Stromal cell of bone marrow (primary cell): ENCODE measurements at regions not wholly inside any gene's neighbourhood (a gene's known extent, or its start where the extent isn't known, plus 50 kb on each side); places are given as distances from the start of the nearest gene placed in this dataset.
"Not testable (repeated sequence)": the region's sequence is repeated elsewhere in the genome, so short reads cannot be mapped to it uniquely, and the experiment has no call there.

ENCODE experiments used
- DNase-seq: peaks from one replicate; pipeline ENCODE4 v3.0.0-alpha.2; 2012; ENCODE audit warnings: low read depth

DNA sequence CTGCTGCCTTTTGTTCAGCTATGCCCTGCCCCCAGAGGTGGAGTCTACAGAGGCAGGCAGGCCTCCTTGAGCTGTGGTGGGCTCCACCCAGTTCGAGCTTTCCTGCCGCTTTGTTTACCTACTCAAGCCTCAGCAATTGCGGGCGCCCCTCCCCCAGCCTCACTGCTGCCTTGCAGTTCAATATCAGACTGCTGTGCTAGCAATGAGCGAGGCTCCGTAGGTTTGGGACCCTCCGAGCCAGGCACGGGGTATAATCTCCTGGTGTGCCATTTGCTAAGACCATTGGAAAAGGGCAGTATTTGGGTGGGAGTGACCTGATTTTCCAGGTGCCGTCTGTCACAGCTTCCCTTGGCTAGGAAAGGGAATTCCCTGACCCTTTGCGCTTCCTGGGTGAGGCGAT lies 51.9 kb downstream of the DIPK2A start:
- DNase-seq, result not testable (repeated sequence)

DNA sequence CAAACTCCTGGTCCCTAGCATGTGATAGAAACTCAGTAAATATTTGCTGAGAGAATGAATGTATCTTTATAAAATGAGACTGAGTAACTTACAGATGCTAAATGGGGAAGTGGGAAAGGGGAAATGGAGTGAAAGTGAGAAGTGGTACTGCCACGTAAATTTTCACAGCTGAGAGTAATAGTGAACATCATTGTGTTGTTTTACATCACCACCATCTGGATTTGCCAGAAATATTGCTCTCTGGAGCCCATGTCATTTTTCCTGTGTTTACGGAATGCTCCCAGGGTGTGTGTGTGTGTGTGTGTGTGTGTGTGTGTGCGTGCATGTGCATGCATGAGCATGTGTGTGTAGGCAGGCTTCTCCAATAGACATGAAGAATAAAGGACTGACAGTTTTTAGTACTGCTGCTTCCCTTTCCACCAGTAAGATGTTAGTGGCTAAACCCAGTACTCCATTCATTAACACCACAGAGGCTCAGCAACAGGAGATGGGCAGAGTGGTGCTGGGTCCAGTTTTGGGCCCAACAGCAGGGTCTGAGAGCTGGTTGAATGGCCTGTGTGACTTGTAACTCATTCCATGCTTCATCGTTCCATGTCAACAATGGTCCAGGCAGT lies 57.3 kb downstream of the DIPK2A start:
- no peak for DNase-seq

DNA sequence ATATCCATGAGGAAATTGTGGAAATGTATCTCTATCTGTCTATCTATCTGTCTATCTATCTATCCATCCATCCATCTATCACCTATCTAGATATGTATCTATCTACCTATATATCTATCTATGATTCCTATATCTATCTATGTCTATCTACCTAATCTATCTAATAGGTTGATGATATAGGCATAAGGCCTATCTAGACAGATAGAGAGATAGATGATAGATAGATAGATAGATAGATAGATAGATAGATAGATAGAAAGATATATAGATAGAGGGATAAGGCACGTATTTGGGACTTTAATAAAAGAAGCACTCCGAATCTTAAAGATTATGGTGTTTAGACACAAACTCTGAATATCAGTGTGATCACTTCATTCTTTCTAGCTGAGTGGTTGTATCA lies 58.1 kb downstream of the DIPK2A start:
- no peak for DNase-seq

DNA sequence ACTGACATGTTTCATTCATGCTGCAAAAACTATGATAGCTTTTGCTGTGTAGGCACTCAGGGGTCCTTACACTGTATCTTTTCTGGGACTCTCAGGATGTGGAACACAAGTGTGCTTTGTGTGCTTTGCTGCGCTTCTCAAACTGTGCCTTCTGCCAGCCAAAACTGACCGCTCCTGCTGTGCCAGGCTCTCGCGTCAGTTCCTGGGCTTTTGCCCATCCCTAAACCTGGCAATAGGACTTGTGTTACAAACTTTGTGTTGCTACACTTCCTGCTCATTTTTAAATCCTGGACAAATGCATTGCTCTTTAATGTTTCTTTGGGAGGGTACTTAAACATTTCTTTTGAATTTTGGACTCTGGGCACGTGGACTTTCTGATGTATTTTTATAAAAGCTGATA lies 60.3 kb downstream of the DIPK2A start:
- peak; percentile 47 for DNase-seq

DNA sequence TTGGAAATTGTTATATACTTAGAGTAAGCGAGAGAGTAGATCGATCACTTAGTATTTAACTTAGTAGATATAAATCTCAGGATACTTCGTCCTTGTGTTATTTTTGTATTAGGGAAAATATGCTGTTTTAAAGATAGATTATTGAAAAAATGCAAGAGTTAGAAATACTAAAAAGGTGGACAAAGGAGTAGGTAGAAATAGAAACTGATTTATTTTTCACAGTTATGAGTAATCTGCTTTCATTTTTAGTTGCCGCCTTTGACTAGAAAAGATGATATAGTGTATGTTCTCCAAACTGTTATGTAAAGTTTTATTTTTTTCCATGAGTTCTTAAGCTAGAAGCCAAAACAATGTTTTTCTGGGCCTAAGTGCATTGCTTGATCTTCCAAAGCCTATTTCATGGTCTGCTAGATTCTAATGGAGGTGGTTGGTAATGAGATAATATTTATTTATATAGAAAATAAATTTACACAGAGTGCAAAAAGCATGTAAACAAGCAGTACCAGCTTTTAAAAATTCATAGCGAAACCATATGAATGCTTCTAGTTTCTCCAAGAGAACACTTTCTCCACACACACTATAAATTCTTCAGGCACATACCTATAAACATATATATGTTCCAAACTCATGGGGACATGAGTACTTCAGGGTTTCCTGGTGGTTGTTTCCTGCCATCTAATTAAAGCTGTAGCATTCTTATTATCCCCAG lies 61.1 kb downstream of the DIPK2A start:
- DNase-seq, result no peak

DNA sequence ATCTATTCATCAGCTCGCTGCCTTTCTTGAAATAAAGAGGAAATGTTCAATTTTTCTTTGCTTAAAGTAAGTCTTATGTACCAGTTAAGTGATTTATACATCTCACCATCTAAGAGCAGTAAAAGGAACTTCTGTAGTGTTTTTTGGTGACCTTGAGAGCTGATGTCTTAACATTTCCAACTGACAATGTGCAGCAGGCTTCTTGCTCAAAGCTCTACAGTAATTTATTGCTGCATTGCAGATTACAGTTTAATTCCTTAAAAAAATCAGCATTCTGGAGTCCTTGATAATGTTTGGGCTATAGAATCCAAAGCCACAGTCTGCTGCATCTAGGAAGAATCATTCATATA lies 61.6 kb downstream of the DIPK2A start:
- no peak for DNase-seq

DNA sequence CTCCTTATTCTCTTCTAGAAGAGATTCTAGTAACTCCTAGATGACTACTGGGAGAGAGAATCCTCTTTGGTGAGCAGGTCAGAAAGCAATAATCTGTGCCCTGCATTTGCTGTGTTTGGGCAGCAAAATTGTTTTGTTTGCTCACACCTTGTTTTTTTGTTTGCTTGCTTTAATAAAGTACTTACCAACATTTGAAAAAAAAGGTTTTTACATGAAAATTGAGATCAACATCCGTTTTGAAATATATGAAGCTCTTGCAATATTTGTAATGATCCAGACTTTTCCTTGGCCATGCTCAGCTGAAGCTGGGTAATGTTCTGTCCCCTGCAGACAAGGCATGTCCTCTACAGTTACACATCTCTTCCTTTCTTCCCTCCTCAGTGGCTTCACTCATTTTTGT lies 62.2 kb downstream of the DIPK2A start:
- DNase-seq, result no peak

DNA sequence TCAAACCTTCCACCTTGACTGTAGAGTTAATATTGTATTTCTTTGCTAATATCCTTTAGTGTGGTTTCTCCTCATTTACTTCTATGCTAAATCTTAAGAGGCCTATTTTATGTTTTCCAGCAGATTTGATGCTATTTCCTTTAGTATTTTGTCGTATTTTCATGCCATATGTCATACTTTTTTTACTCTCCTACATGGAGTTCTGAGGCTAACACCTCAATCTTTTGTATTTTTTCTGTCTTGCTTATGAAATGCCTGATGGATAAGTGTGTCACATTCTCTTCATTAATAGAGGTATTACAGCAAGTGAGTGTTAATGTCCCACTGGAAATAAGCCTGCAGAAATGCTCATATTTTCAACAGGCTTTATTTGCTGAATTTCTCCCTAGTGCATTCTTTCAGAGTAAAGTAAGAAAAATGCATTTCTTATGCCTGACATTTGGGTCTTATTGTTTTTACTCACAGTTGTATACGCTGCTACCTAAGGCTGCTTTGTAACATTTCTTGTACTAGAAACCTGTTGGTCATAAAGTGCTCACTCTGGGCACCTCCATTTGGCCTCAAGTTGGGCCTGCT lies 63.2 kb downstream of the DIPK2A start:
- no peak for DNase-seq

DNA sequence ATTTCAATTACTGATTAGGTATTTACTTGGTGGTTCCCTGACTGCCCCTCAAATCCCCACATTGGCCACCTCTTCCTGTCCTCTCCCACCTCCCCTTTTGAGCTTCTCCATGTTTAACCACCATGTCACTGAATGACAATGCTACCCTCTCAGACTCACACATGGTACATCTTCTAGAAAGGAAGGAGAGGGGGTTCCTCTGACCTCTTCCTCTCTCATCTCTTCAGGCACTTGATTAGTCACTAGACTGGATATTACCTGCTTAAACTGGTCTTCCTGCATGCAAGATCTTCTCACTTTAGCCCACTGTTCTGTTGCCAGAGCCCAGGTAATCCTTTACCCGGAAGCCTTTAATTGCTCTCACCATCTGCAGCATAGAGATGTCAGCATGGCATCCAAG lies 64.9 kb downstream of the DIPK2A start:
- no peak for DNase-seq

DNA sequence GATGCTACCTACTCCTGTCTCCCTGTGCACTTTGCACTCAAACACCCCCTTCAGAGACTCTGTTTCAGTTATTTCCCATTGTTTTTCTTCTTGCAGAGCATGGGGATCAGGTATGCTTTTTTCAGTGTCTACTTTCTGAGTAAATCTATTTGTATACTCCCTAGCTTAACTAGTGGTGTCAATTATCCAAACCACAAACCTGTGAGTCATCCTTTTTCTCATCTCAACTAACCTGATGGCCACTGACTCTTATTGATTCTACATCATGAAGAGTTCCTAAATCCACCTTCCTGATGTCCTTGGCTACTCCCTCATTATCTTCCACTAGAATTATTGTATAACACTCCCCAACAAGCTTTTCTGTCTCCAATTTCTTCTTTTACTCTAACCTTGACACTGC lies 68.0 kb downstream of the DIPK2A start:
- no peak for DNase-seq

DNA sequence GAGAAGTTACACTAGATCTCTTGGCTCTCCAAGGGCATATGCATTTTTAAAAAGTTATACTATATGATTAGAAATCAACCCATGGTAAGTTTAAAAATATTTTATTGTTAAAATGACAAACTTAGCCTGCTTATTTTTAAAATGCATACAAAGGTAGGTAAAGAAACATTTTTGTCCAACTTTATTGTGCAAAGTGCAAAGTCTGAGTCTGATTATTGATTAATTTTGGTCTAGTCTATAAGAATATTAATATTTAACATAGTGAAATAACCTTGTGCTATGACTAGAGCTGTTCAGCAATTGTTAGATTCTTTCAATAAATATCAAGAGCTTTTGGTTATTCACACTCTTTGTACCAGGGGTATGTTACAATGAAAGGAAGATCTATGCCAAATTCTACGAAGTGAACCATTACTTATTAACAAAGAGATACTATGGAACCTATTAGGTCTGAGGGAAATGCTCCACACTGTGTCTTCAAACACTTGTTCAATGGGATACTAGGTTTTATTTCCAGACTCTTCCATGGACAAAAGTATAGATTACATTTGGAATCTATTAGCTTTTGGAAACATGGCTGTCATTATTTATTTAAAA lies 70.4 kb downstream of the DIPK2A start:
- DNase-seq, result no peak

DNA sequence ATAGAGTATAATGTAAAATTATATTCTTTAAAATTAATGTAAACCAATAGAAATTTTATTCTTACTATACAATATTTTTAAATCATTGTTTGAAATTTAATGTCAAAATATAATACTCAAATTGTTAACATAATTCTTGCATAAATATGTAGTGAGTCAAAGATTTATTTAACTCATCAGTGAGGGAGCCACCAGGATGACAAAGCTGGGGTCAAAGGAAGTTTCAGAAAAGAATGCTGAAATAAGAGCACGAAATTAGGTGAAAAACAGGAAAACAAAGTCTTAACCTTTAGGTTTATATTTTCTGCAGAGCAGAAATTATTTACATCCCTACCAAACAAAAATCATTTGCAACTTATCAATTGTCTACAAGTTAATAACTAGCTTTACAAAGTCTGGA lies 74.1 kb downstream of the DIPK2A start:
- DNase-seq, result no peak

DNA sequence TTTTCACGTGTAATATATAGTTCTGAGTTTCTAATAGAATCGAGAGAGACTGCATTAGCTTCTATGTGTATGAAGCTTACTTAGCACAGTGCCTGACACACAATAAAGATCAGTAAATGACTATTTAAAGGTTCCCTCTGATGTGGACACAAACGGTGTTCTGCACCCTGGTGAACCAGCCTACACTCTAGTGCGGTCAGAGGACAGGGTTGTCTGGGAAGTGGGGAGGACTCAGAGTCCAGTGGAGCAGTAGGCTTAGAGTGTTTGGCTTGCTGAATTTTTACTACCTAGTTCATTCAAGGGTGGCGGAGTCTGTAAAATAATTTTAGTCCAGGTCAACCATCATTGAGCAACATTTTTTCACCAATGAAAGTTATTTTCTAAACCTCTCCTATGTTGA lies 77.8 kb downstream of the DIPK2A start:
- DNase-seq, result no peak

DNA sequence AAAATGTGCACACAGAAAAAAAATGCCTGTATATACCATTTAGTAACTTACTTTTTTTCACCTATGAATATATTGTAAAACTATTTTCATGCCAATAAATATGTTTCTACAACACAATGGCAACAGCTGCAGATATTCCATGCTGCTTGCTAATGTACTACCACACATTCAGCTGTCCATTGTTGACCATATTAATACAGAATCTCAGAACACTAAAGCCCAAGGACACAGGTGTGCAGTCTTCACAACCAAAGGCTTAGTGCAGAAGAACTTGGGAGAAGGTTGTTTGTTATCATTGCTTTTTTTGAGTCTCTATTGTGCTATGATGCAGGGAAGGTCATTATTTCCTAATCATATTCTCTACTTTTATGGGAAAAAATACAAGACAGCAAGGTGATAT lies 79.6 kb downstream of the DIPK2A start:
- no peak for DNase-seq

DNA sequence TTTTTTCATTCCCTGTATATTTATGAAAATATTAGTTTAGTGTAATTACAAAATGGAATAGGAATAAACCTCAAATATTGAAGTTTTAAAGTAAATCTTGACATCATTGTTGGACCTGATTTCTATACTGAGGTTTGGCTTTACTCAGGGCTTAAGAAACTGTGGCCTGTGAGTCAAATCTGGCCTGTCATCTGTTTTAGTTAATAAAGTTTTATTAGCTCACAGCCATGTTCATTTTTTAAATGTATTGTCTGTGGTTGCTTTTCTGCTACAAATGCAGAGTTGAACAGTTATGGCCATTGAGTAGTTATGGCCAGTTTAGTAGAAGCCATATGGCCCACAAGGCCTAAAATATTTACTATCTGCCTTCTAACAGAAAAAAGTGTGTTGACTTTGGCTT lies 80.7 kb downstream of the DIPK2A start:
- peak; percentile 8 for DNase-seq

DNA sequence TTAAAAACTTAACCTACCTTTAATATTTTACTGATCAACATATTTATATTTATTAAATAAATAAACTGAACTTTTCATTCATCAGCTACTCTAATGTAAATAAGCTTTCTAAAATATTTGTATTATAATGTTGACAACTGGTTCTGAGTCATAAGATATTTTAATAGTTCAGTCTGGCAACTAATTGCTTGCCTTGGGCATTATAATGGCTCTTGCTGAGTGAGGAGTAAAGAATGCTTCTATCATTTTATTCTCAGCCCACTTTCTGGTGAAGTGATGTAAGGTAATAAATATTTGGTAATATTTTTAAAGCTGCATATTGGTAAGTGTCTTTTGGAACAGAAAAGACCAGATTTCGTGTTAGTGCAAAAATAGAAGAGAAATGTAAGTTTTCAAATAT lies 81.5 kb downstream of the DIPK2A start:
- peak; percentile 23 for DNase-seq

DNA sequence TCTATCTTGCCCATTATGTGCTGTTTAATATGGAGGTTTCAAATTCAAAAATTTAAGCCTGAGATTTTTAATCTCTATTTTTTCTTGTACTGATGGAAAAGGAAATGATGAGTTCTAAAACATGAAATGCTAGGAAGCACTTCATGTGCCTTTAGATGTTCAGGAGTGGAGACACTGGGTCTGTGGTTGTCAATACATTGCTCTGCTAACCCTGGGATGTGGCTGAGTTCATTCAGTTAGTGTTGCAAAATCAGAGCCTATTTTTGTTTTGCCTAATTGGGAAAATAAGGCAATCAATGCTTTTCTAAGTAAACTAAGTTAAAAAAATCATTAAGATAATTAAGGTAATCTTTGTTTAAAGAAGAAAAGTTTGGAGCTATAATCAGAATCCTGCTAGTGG lies 83.1 kb downstream of the DIPK2A start:
- no peak for DNase-seq

DNA sequence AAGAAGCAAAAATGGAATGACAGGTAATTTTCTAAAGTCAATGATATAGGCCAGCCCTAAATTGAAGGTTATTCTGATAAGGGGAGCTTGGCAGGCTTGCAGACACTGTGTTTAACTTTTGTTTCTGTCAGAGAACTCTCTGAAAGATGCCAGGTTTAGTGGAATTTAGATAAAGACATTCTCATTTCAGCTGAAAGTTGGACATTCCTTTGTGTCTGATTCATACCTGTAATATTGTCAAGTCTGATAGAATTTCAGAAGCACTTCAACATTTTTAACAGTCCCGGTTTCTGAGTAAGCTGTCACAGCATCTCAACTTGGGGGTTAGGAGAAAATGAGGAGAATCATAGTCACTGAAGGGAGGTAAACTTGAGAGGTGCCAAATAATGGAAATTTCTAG lies 84.0 kb downstream of the DIPK2A start:
- DNase-seq, result no peak

DNA sequence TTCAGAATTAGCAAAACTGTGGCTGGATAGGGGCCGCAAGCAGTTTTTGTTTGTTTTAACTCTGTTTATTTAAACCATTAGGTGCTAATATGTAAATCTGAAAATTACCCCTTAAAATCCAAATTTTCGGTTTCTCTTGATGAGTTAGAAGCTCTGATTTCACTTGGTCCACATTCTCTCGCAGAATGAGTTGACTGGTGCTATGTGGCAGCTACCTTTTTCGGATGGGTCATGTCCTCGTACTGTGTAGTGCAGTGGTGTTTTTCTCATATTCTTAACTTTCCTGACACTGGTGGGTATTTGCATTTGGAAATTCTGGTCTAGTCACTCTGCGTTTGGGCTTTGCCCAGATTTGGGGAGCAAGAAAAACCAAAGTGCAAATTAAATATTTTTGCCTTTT lies 87.1 kb downstream of the DIPK2A start:
- no peak for DNase-seq

DNA sequence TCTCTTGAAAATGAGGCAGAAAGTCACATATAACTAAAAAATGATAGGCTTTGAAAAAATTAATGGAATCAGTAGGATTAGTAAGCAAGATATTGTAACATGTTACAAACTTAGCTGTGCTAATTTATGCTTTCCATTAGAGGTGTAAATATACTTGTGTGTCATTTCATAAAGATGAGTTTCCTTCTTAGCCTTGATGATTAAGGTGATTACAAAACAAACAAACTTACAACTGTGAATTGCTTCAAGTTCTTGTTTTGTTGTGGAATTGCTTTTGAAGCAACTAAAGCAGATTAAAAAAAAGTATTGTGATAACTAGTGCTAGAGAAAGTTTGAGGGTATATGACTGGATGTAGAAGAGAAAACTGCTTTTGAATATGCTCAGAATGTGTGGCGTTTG lies 87.9 kb downstream of the DIPK2A start:
- DNase-seq, result no peak

DNA sequence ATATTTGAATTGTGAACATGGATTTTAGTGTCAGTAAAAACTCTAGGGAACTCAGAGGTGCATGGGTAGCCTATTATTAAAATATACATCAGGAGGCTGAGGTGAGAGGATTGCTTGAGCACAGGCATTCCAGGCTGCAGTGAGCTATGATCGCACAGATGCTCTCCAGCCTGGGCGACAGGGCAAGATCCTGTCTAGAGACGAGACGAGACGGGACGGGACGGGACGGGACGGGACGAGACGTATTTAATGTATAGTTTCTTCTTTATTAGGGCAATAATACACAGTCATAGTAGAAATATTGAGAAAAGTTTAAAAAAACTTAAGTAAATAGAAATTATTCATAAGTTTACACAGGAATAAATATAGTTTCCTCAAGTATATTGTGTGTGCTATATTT lies 89.3 kb downstream of the DIPK2A start:
- DNase-seq, result no peak

DNA sequence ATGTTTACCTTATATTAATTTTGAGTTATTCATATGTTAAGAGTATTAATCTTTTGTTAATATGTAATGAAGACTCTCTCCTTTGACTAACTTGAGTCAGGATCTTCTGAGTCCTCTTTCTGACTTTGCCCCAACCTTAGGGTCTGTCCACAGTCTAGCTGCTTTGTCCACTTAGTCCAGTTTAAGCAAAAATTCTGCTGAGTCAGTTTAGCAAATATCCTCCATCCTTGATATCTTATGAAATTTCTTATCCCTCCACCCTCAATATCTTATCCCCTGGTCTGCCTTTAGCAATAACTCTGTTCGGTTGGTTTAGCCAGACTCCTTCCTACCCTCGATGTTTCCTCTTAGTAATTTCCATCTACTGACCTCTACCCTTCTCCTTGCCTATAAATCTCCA lies 91.7 kb downstream of the DIPK2A start:
- DNase-seq, result no peak

DNA sequence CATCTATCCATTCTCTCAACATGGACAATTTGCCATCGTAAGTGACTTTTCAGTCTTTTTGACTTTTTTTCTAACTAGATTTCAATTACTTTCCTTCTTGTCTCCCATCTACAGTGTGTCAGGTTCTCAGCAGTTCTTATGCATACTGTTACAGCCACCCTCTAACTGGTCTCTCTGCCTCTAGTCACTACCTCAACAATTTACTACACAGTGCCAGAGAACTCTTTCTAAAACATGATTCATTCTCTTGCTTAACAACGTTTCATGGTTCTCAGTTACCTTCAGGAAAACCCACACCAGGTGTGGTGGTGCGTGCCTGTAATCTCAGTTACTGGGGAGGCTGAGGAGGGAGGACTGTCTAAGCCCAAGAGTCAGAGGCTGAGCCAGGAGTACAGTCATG lies 95.4 kb downstream of the DIPK2A start:
- DNase-seq, result no peak

DNA sequence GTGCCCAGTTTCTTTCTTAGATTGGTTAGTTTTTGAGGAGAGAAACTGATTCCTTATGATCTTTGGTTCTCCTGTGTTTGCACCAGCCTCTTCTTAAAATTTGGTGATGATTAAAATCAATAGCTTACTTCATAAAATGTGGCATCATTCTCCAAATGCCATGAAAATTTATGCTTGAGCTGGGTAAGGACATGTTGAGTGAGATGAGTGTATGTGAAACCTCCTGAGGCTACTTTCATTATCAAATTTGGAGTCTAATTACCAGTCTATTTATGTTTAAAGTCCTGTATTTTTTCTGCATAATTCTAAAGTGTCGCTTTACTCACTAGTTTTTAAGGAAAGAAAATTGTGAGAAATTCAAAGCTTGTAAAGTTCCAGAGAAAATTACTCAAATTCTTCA lies 102.1 kb downstream of the DIPK2A start:
- DNase-seq, result no peak
